ENCODE measurements at regions not wholly inside any gene's neighbourhood (a gene's known extent, or its start where the extent isn't known, plus 50 kb on each side); places are given as distances from the start of the nearest gene placed in this dataset.

DNA sequence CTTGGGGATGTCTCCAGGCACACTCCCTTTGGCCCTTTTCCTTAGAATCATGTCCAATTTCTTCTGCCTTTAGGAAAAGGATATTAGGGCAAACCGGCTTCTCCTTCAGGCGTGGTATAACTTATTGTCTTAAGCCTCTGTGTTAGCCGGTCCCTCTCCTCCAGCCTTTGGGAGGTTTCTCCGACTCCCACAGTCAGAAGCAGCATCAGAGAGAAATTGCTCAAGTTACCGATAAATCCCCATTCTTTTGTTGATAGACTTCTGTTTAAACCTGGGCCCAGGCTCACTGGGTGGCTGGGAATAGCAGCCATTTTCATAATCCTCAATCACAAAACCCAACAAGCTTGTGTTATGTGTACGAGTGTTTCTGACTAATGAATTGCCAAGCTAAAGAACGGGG, 85.4 kb upstream of the KAZN start:
- H2AFZ ChIP-seq (ENCODE audit: insufficient read depth, low read depth, low read length, poor library complexity, severe bottlenecking), result no peak overlapping the region
- no peaks in the 10 kb centered on the region for H4K20me1 ChIP-seq (ENCODE audit: control insufficient read depth, insufficient read depth, low read length, poor library complexity, severe bottlenecking)
- intact Hi-C loops (cut with micrococcal nuclease), result no loop called here
- Mint-ChIP-seq H3K9me3 (ENCODE audit: insufficient read depth) (no peaks in the 10 kb centered on the region), H3K27ac (no peak overlapping the region), H3K4me3 (no peak overlapping the region), H3K27me3 (peaks cover 13% of the 10 kb centered on the region), H3K4me1 (no peaks in the 10 kb centered on the region)
- WGBS (ENCODE audit: insufficient coverage), result 92% methylated on average over 5 of the region's 7 CpGs
- H3K4me3 ChIP-seq (ENCODE audit: control extremely low read depth in 1 of 5, extremely low read depth in 1 of 5, insufficient read depth in 1 of 5, low read depth in 2 of 5, low read length in 4 of 5), result no peak overlapping the region
- no peaks in the 10 kb centered on the region for H3K79me2 ChIP-seq (ENCODE audit: control insufficient read depth, insufficient read depth, low read length)
- H3K4me1 ChIP-seq (ENCODE audit: control insufficient read depth in 2 of 2, insufficient read depth in 2 of 2, low read length in 2 of 2), result no peaks in the 10 kb centered on the region
- DNase-seq, result no peak
- no peaks in the 10 kb centered on the region for H3K36me3 ChIP-seq (replicated peaks in 1 of 2; ENCODE audit: control extremely low read depth in 1 of 2, control insufficient read depth in 1 of 2, extremely low read depth in 1 of 2, insufficient read depth in 2 of 2, low read length in 1 of 2)
- ChIA-PET POLR2A (no interaction called here), CTCF (no interaction called here)
- no peaks in the 10 kb centered on the region for H3K9me3 ChIP-seq (ENCODE audit: control extremely low read depth in 1 of 3, control insufficient read depth in 2 of 3, insufficient read depth in 1 of 3, low read length in 2 of 3)
- H3K9ac ChIP-seq (ENCODE audit: low read length), result no peak overlapping the region
- no peak for TF ChIP-seq EZH2 (IDR thresholded peaks at IDR 0.05; ENCODE audit: borderline replicate concordance, insufficient read depth, low read depth, low read length, poor library complexity, severe bottlenecking)
- H3K27ac ChIP-seq (ENCODE audit: low read length in 2 of 2), result no peak overlapping the region
- peaks cover 0 to 3% (median 0%) of the 10 kb centered on the region in 4 experiments for H3K27me3 ChIP-seq (replicated peaks in 1 of 4; ENCODE audit: control extremely low read depth in 1 of 4, control insufficient read depth in 3 of 4, insufficient read depth in 4 of 4, low read length in 3 of 4)
- H3K4me2 ChIP-seq (replicated peaks; ENCODE audit: low read depth, low read length, poor library complexity, severe bottlenecking), result no peak overlapping the region
- ATAC-seq (ENCODE audit: low read depth), result no peak

DNA sequence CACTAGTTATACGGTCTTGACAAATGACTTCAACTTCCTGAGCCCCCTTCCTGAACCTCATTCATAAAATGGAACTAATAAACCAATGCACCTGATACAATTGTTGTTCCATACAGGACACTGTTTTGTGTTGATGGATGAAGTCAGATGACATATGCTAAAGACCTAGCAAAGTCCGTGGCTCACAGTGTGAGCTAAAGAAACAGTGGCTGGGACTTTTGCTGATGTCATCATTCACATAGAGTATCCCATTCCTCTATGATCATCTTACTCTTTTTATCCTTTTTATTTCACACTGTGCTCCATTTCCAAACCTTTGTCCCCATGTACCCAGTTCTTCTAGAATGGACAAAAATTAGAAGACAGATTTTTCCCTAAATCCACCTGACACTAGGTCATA, 83.7 kb upstream of the KAZN start:
- H4K20me1 ChIP-seq (ENCODE audit: control insufficient read depth, insufficient read depth, low read length, poor library complexity, severe bottlenecking), result no peaks in the 10 kb centered on the region
- ChIA-PET CTCF (no interaction called here), POLR2A (no interaction called here)
- no CpG with 5 or more reads among the region's 2 CpGs for WGBS (ENCODE audit: insufficient coverage)
- H3K4me3 ChIP-seq (ENCODE audit: control extremely low read depth in 1 of 5, extremely low read depth in 1 of 5, insufficient read depth in 1 of 5, low read depth in 2 of 5, low read length in 4 of 5), result no peak overlapping the region
- H3K4me2 ChIP-seq (replicated peaks; ENCODE audit: low read depth, low read length, poor library complexity, severe bottlenecking), result no peak overlapping the region
- H2AFZ ChIP-seq (ENCODE audit: insufficient read depth, low read depth, low read length, poor library complexity, severe bottlenecking), result no peak overlapping the region
- H3K27me3 ChIP-seq (replicated peaks in 1 of 4; ENCODE audit: control extremely low read depth in 1 of 4, control insufficient read depth in 3 of 4, insufficient read depth in 4 of 4, low read length in 3 of 4), result no peaks in the 10 kb centered on the region
- H3K36me3 ChIP-seq (replicated peaks in 1 of 2; ENCODE audit: control extremely low read depth in 1 of 2, control insufficient read depth in 1 of 2, extremely low read depth in 1 of 2, insufficient read depth in 2 of 2, low read length in 1 of 2), result no peaks in the 10 kb centered on the region
- no peak overlapping the region for H3K27ac ChIP-seq (ENCODE audit: low read length in 2 of 2)
- no peak overlapping the region for H3K9ac ChIP-seq (ENCODE audit: low read length)
- Mint-ChIP-seq H3K27ac (no peak overlapping the region), H3K4me1 (no peaks in the 10 kb centered on the region), H3K27me3 (peaks cover 13% of the 10 kb centered on the region), H3K9me3 (ENCODE audit: insufficient read depth) (no peaks in the 10 kb centered on the region), H3K4me3 (no peak overlapping the region)
- ATAC-seq (ENCODE audit: low read depth) (no peak), DNase-seq (no peak)
- intact Hi-C loops (cut with micrococcal nuclease), result no loop called here
- H3K4me1 ChIP-seq (ENCODE audit: control insufficient read depth in 2 of 2, insufficient read depth in 2 of 2, low read length in 2 of 2), result no peaks in the 10 kb centered on the region
- TF ChIP-seq, protein P1, sequence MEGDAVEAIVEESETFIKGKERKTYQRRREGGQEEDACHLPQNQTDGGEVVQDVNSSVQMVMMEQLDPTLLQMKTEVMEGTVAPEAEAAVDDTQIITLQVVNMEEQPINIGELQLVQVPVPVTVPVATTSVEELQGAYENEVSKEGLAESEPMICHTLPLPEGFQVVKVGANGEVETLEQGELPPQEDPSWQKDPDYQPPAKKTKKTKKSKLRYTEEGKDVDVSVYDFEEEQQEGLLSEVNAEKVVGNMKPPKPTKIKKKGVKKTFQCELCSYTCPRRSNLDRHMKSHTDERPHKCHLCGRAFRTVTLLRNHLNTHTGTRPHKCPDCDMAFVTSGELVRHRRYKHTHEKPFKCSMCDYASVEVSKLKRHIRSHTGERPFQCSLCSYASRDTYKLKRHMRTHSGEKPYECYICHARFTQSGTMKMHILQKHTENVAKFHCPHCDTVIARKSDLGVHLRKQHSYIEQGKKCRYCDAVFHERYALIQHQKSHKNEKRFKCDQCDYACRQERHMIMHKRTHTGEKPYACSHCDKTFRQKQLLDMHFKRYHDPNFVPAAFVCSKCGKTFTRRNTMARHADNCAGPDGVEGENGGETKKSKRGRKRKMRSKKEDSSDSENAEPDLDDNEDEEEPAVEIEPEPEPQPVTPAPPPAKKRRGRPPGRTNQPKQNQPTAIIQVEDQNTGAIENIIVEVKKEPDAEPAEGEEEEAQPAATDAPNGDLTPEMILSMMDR (IDR thresholded peaks at IDR 0.05), result no peak
- no peak for TF ChIP-seq EZH2 (IDR thresholded peaks at IDR 0.05; ENCODE audit: borderline replicate concordance, insufficient read depth, low read depth, low read length, poor library complexity, severe bottlenecking)
- no peaks in the 10 kb centered on the region for H3K79me2 ChIP-seq (ENCODE audit: control insufficient read depth, insufficient read depth, low read length)
- H3K9me3 ChIP-seq (ENCODE audit: control extremely low read depth in 1 of 3, control insufficient read depth in 2 of 3, insufficient read depth in 1 of 3, low read length in 2 of 3), result no peaks in the 10 kb centered on the region

Measured in B cell (primary cell).